ENCODE measurements at regions not wholly inside any gene's neighbourhood (a gene's known extent, or its start where the extent isn't known, plus 50 kb on each side); places are given as distances from the start of the nearest gene placed in this dataset.

GRCh38 chr1:147046189-147046862, 108.2 kb downstream of the NBPF12 start:
- TF ChIP-seq BHLHE40 (IDR thresholded peaks at IDR 0.05; ENCODE audit: low read depth, low read length) (no peak), CTCF (conservative IDR thresholded peaks at IDR 0.05; ENCODE audit: low read depth, low read length) (no peak), RFX5 (IDR thresholded peaks at IDR 0.05; ENCODE audit: low read depth, low read length) (no peak), MAZ (IDR thresholded peaks at IDR 0.05; ENCODE audit: borderline replicate concordance, low read depth, low read length) (no peak), POLR2A (IDR thresholded peaks at IDR 0.05; ENCODE audit: low read depth, low read length) (no peak)

All from IMR-90 (cell line).